CD8-positive, alpha-beta memory T cell (primary cell): ENCODE measurements at regions not wholly inside any gene's neighbourhood (a gene's known extent, or its start where the extent isn't known, plus 50 kb on each side); places are given as distances from the start of the nearest gene placed in this dataset.

ENCODE experiments used
- CTCF ChIA-PET: fragments of 350-600 bp; sonication (Branson Sonifier 250); formaldehyde crosslinking; loops from one replicate; lab custom pipeline; 2021; ENCODE audit warnings: antibody characterized with exemption; lab: Charles Lee
- POLR2A ChIA-PET: fragments of 350-600 bp; sonication (Branson Sonifier 250); formaldehyde crosslinking; loops from one replicate; lab custom pipeline; 2021; ENCODE audit warnings: antibody characterized with exemption; lab: Charles Lee
- DNase-seq, 5 donors: peaks; one replicate each; pipeline versions ENCODE4 v3.0.0 to v3.0.0-alpha.2; 2020 to 2022; ENCODE audit warnings: mixed read lengths in 1 of 5
- H3K27ac ChIP-seq: one replicate; pipeline ENCODE4 v1.7.0; 2013; ENCODE audit warnings: low read depth, mild to moderate bottlenecking, low read length, moderate library complexity
- H3K27me3 ChIP-seq: 2 replicates; pipeline ENCODE4 v1.7.0; 2013; ENCODE audit warnings: low read length, mild to moderate bottlenecking; ENCODE audit not compliant: insufficient read depth, poor library complexity, severe bottlenecking
- H3K36me3 ChIP-seq: 2 replicates; pipeline ENCODE4 v1.7.0; 2013; ENCODE audit warnings: mild to moderate bottlenecking, low read length, moderate library complexity; ENCODE audit not compliant: insufficient read depth
- H3K4me1 ChIP-seq: 2 replicates; pipeline ENCODE4 v1.7.0; 2013; ENCODE audit warnings: mild to moderate bottlenecking, low read length, moderate library complexity; ENCODE audit not compliant: insufficient read depth
- H3K4me3 ChIP-seq: 2 replicates; pipeline ENCODE4 v1.7.0; 2013; ENCODE audit warnings: mild to moderate bottlenecking, low read length
- H3K9me3 ChIP-seq: 2 replicates; pipeline ENCODE4 v1.7.0; 2013; ENCODE audit warnings: mild to moderate bottlenecking, low read length
- H3K27ac Mint-ChIP-seq, 8 donors: one replicate each; pipeline ENCODE4 v1.8.0; 2020 to 2021; ENCODE audit warnings: mixed read lengths in 8 of 8, mild to moderate bottlenecking in 6 of 8, inconsistent platforms in 3 of 8, moderate library complexity in 3 of 8
- H3K27me3 Mint-ChIP-seq, 2 donors: one replicate each; pipeline ENCODE4 v1.8.0; 2020 to 2021; ENCODE audit warnings: mixed read lengths in 2 of 2, mild to moderate bottlenecking in 1 of 2, moderate library complexity in 1 of 2
- H3K36me3 Mint-ChIP-seq, 3 donors: one replicate each; pipeline ENCODE4 v1.8.0; 2020 to 2021; ENCODE audit warnings: mixed read lengths in 3 of 3, inconsistent platforms in 1 of 3, mild to moderate bottlenecking in 1 of 3
- H3K4me1 Mint-ChIP-seq, 3 donors: one replicate each; pipeline ENCODE4 v1.8.0; 2020 to 2021; ENCODE audit warnings: mixed read lengths in 3 of 3, inconsistent platforms in 1 of 3, mild to moderate bottlenecking in 1 of 3
- H3K4me3 Mint-ChIP-seq, 7 donors: one replicate each; pipeline ENCODE4 v1.8.0; 2020 to 2021; ENCODE audit warnings: mixed read lengths in 7 of 7, mild to moderate bottlenecking in 6 of 7, moderate library complexity in 4 of 7, inconsistent platforms in 2 of 7
- H3K9me3 Mint-ChIP-seq, 5 donors: one replicate each; pipeline ENCODE4 v1.8.0; 2020 to 2022; ENCODE audit warnings: mixed read lengths in 5 of 5, mild to moderate bottlenecking in 3 of 5, moderate library complexity in 2 of 5, inconsistent platforms in 1 of 5

- no peaks in the 10 kb centered on the region for H3K27me3 ChIP-seq
- no peak overlapping the region for H3K4me3 ChIP-seq
- H3K27me3 Mint-ChIP-seq: peaks cover 0 to 3% of the 10 kb centered on the region in 2 donors
- no peak overlapping the region for H3K27ac Mint-ChIP-seq
- POLR2A ChIA-PET: no interaction called here
- H3K9me3 ChIP-seq: no peaks in the 10 kb centered on the region
- no peak overlapping the region for H3K4me3 Mint-ChIP-seq
- no peak overlapping the region for H3K27ac ChIP-seq
- H3K4me1 ChIP-seq: no peaks in the 10 kb centered on the region
- CTCF ChIA-PET: no interaction called here
- DNase-seq: no peak
- H3K9me3 Mint-ChIP-seq: peaks cover 0 to 6% (median 0%) of the 10 kb centered on the region in 5 donors
- H3K4me1 Mint-ChIP-seq: no peaks in the 10 kb centered on the region
- no peaks in the 10 kb centered on the region for H3K36me3 Mint-ChIP-seq
- no peaks in the 10 kb centered on the region for H3K36me3 ChIP-seq
These were observed 184.5 kb upstream of the KLF4 start for GRCh38 chr9:107673861-107674720.

GRCh38 chr9:107671588-107671987 lies 182.0 kb upstream of the KLF4 start:
- ChIA-PET CTCF (interaction anchor here (0.7 kb wide), 1 partner anchor 10 kb away, joined by 3 read pairs; no protein-coding TSS in a partner anchor), POLR2A (no interaction called here)
- Histone ChIP-seq H3K4me3 (no peak overlapping the region), H3K36me3 (no peaks in the 10 kb centered on the region), H3K4me1 (no peaks in the 10 kb centered on the region), H3K27ac (no peak overlapping the region), H3K9me3 (no peaks in the 10 kb centered on the region), H3K27me3 (no peaks in the 10 kb centered on the region)
- Mint-ChIP-seq H3K4me1 (no peaks in the 10 kb centered on the region), H3K4me3 (no peak overlapping the region), H3K27me3 (no peaks in the 10 kb centered on the region), H3K36me3 (no peaks in the 10 kb centered on the region), H3K27ac (no peak overlapping the region), H3K9me3 (peaks cover 0 to 4% (median 0%) of the 10 kb centered on the region in 5 donors)
- DNase-seq: no peak

GRCh38 chr9:107669422-107669821 lies 179.9 kb upstream of the KLF4 start:
- Histone ChIP-seq H3K9me3 (no peaks in the 10 kb centered on the region), H3K36me3 (no peaks in the 10 kb centered on the region), H3K27ac (no peak overlapping the region), H3K27me3 (no peaks in the 10 kb centered on the region), H3K4me3 (no peak overlapping the region), H3K4me1 (no peaks in the 10 kb centered on the region)
- POLR2A ChIA-PET: no interaction called here
- Mint-ChIP-seq H3K36me3 (no peaks in the 10 kb centered on the region), H3K4me1 (no peaks in the 10 kb centered on the region), H3K9me3 (peaks cover 0 to 8% (median 0%) of the 10 kb centered on the region in 5 donors), H3K4me3 (no peak overlapping the region), H3K27me3 (no peaks in the 10 kb centered on the region), H3K27ac (no peak overlapping the region)
- no peak for DNase-seq
- CTCF ChIA-PET: no interaction called here

GRCh38 chr9:107667231-107668070 lies 177.9 kb upstream of the KLF4 start:
- Histone ChIP-seq H3K9me3 (no peaks in the 10 kb centered on the region), H3K4me3 (no peak overlapping the region), H3K36me3 (no peaks in the 10 kb centered on the region), H3K4me1 (no peaks in the 10 kb centered on the region), H3K27me3 (no peaks in the 10 kb centered on the region), H3K27ac (no peak overlapping the region)
- Mint-ChIP-seq H3K4me1 (no peaks in the 10 kb centered on the region), H3K27ac (no peak overlapping the region), H3K9me3 (peaks cover 0 to 8% (median 0%) of the 10 kb centered on the region in 5 donors), H3K4me3 (no peak overlapping the region), H3K27me3 (no peaks in the 10 kb centered on the region), H3K36me3 (no peaks in the 10 kb centered on the region)
- DNase-seq: no peak
- POLR2A ChIA-PET: no interaction called here
- CTCF ChIA-PET: no interaction called here

GRCh38 chr9:107665057-107665456 lies 175.5 kb upstream of the KLF4 start:
- H3K36me3 ChIP-seq: no peaks in the 10 kb centered on the region
- H3K9me3 Mint-ChIP-seq: peaks cover 0 to 6% (median 0%) of the 10 kb centered on the region in 5 donors
- no peaks in the 10 kb centered on the region for H3K9me3 ChIP-seq
- no peak overlapping the region for H3K4me3 ChIP-seq
- no peak for DNase-seq
- no peaks in the 10 kb centered on the region for H3K4me1 Mint-ChIP-seq
- H3K4me1 ChIP-seq: no peaks in the 10 kb centered on the region
- no peaks in the 10 kb centered on the region for H3K27me3 ChIP-seq
- CTCF ChIA-PET: no interaction called here
- H3K27ac ChIP-seq: no peak overlapping the region
- no peak overlapping the region for H3K4me3 Mint-ChIP-seq
- POLR2A ChIA-PET: no interaction called here
- H3K27ac Mint-ChIP-seq: no peak overlapping the region
- no peaks in the 10 kb centered on the region for H3K27me3 Mint-ChIP-seq
- no peaks in the 10 kb centered on the region for H3K36me3 Mint-ChIP-seq

- ChIA-PET POLR2A (no interaction called here), CTCF (no interaction called here)
These were observed 171.4 kb upstream of the KLF4 start for GRCh38 chr9:107660976-107661375.

GRCh38 chr9:107653263-107653821 lies 163.8 kb upstream of the KLF4 start:
- Histone ChIP-seq H3K36me3 (no peaks in the 10 kb centered on the region), H3K4me1 (no peaks in the 10 kb centered on the region), H3K27ac (no peak overlapping the region), H3K9me3 (no peaks in the 10 kb centered on the region), H3K27me3 (no peaks in the 10 kb centered on the region), H3K4me3 (no peak overlapping the region)
- Mint-ChIP-seq H3K4me3 (no peak overlapping the region), H3K27ac (no peak overlapping the region), H3K36me3 (no peaks in the 10 kb centered on the region), H3K9me3 (peaks cover 0 to 5% (median 0%) of the 10 kb centered on the region in 5 donors), H3K27me3 (peaks cover 0 to 2% of the 10 kb centered on the region in 2 donors), H3K4me1 (no peaks in the 10 kb centered on the region)
- ChIA-PET CTCF (no interaction called here), POLR2A (no interaction called here)
- DNase-seq: no peak

More at GRCh38 chr9:107660976-107661375, 171.4 kb upstream of the KLF4 start:
- Histone ChIP-seq H3K27ac (no peak overlapping the region), H3K36me3 (no peaks in the 10 kb centered on the region), H3K4me3 (no peak overlapping the region), H3K9me3 (no peaks in the 10 kb centered on the region), H3K4me1 (no peaks in the 10 kb centered on the region), H3K27me3 (no peaks in the 10 kb centered on the region)
- no peaks in the 10 kb centered on the region for H3K36me3 Mint-ChIP-seq
- no peak overlapping the region for H3K27ac Mint-ChIP-seq
- no peak overlapping the region for H3K4me3 Mint-ChIP-seq
- no peaks in the 10 kb centered on the region for H3K27me3 Mint-ChIP-seq
- DNase-seq: no peak
- H3K9me3 Mint-ChIP-seq: peaks cover 0 to 2% (median 0%) of the 10 kb centered on the region in 5 donors
- H3K4me1 Mint-ChIP-seq: no peaks in the 10 kb centered on the region

- H3K4me3 ChIP-seq: no peak overlapping the region
- Mint-ChIP-seq H3K27me3 (peaks cover 0 to 2% of the 10 kb centered on the region in 2 donors), H3K4me3 (no peak overlapping the region), H3K4me1 (no peaks in the 10 kb centered on the region), H3K36me3 (no peaks in the 10 kb centered on the region), H3K9me3 (peaks cover 0 to 5% (median 0%) of the 10 kb centered on the region in 5 donors), H3K27ac (no peak overlapping the region)
- no peak overlapping the region for H3K27ac ChIP-seq
- POLR2A ChIA-PET: no interaction called here
- H3K9me3 ChIP-seq: no peaks in the 10 kb centered on the region
- CTCF ChIA-PET: interaction anchor here (1.1 kb wide), 1 partner anchor 22 kb away, joined by 3 read pairs; no protein-coding TSS in a partner anchor
- no peaks in the 10 kb centered on the region for H3K27me3 ChIP-seq
- no peaks in the 10 kb centered on the region for H3K4me1 ChIP-seq
- H3K36me3 ChIP-seq: no peaks in the 10 kb centered on the region
- no peak for DNase-seq
These were observed 161.4 kb upstream of the KLF4 start for GRCh38 chr9:107650995-107651394.
